ENCODE measurements at regions not wholly inside any gene's neighbourhood (a gene's known extent, or its start where the extent isn't known, plus 50 kb on each side); places are given as distances from the start of the nearest gene placed in this dataset.

- no peak for TF ChIP-seq CTCF (conservative IDR thresholded peaks at IDR 0.05)
- peak overlapping the region; percentile 42; the same call in 1 of the 2 replicates for H3K27ac ChIP-seq
Observed at GRCh38 chr1:184900507-184900906, 73.8 kb downstream of the NIBAN1 start.

GRCh38 chr1:184896000-184896399 lies 78.3 kb downstream of the NIBAN1 start:
- no peak overlapping the region for H3K27ac ChIP-seq
- TF ChIP-seq CTCF (conservative IDR thresholded peaks at IDR 0.05) = no peak

GRCh38 chr1:184895086-184895485 lies 79.2 kb downstream of the NIBAN1 start:
- no peak for TF ChIP-seq CTCF (conservative IDR thresholded peaks at IDR 0.05)
- H3K27ac ChIP-seq = no peak overlapping the region

GRCh38 chr1:184893695-184894094 lies 80.6 kb downstream of the NIBAN1 start:
- no peak for TF ChIP-seq CTCF (conservative IDR thresholded peaks at IDR 0.05)
- H3K27ac ChIP-seq = no peak overlapping the region

- no peak overlapping the region for H3K27ac ChIP-seq
- TF ChIP-seq CTCF (conservative IDR thresholded peaks at IDR 0.05) = no peak
Observed at GRCh38 chr1:184892116-184892515, 82.2 kb downstream of the NIBAN1 start.

GRCh38 chr1:184891440-184891839 lies 82.9 kb downstream of the NIBAN1 start:
- no peak for TF ChIP-seq CTCF (conservative IDR thresholded peaks at IDR 0.05)
- no peak overlapping the region for H3K27ac ChIP-seq

- no peak for TF ChIP-seq CTCF (conservative IDR thresholded peaks at IDR 0.05)
- H3K27ac ChIP-seq = no peak overlapping the region
Observed at GRCh38 chr1:184890539-184890973, 83.8 kb downstream of the NIBAN1 start.

GRCh38 chr1:184889902-184890301 lies 84.4 kb downstream of the NIBAN1 start:
- no peak overlapping the region for H3K27ac ChIP-seq
- TF ChIP-seq CTCF (conservative IDR thresholded peaks at IDR 0.05) = no peak
